ENCODE measurements at regions not wholly inside any gene's neighbourhood (a gene's known extent, or its start where the extent isn't known, plus 50 kb on each side); places are given as distances from the start of the nearest gene placed in this dataset.
"Not testable (repeated sequence)": the region's sequence is repeated elsewhere in the genome, so short reads cannot be mapped to it uniquely, and the experiment has no call there.

DNA sequence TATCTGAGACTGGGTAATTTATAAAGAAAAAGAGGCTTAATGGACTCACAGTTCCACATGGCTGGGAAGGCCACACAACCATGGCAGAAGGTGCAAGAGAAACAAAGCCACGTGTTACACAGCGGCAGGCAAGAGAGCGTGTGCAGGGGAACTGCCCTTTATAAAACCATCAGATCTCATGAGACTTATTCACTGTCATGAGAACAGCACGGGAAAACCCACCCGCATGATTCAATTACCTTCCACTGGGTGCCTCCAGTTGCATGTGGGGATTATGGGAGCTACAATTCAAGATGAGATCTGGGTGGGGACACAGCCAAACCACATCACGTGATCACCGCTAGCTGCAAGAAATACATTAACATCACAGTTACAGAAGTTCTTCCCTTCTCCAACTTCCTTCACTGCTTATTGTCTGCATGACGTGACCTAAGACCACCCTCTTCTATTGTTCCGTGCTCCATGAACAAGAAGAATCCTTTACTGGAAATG lies 84.9 kb upstream of the SMARCA2 start:
- H2BK5ac ChIP-seq (ENCODE audit: low read length); H2BK15ac ChIP-seq (ENCODE audit: low read length); H3K4me1 ChIP-seq (ENCODE audit: control insufficient read depth in 2 of 2, insufficient read depth in 1 of 2, low read depth in 1 of 2, low read length in 2 of 2); H3K79me1 ChIP-seq (ENCODE audit: low read depth, low read length); H2BK120ac ChIP-seq (ENCODE audit: low read depth, low read length); DNase-seq (ENCODE audit: low spot score); H2AFZ ChIP-seq (ENCODE audit: low read length); H3K18ac ChIP-seq (ENCODE audit: low read length); H4K91ac ChIP-seq (ENCODE audit: low read depth, low read length, poor library complexity); H3K4me3 ChIP-seq (ENCODE audit: low read length in 2 of 2); H3K9ac ChIP-seq (ENCODE audit: low read depth, low read length, poor library complexity); H3K4me2 ChIP-seq (ENCODE audit: insufficient read depth, low read length, poor library complexity, severe bottlenecking); H2AK5ac ChIP-seq (ENCODE audit: low read depth, low read length); H2BK12ac ChIP-seq (ENCODE audit: low read length); H3K9me3 ChIP-seq (replicated peaks in 1 of 2; ENCODE audit: control insufficient read depth in 2 of 2, insufficient read depth in 1 of 2, low read depth in 1 of 2, low read length in 2 of 2); H3K36me3 ChIP-seq (replicated peaks in 1 of 2; ENCODE audit: control insufficient read depth in 2 of 2, insufficient read depth in 2 of 2, low read length in 2 of 2); H4K8ac ChIP-seq (ENCODE audit: low read depth, low read length); H3K27ac ChIP-seq (replicated peaks; ENCODE audit: low read length); H3K4ac ChIP-seq (ENCODE audit: low read length); H3K27me3 ChIP-seq (ENCODE audit: control insufficient read depth in 3 of 3, insufficient read depth in 3 of 3, low read depth in 1 of 3, low read length in 3 of 3); H3K23ac ChIP-seq (ENCODE audit: low read depth, low read length, poor library complexity); H3K14ac ChIP-seq (ENCODE audit: low read length): not testable (repeated sequence)
- no CpG with 5 or more reads among the region's 9 CpGs for WGBS, 2 donors (ENCODE audit: extremely low coverage in 2 of 2, insufficient read length in 2 of 2, insufficient replicate concordance in 1 of 2)

GRCh38 chr9:1938135-1938534 lies 77.0 kb upstream of the SMARCA2 start:
- no peak overlapping the region for H3K27ac ChIP-seq (replicated peaks; ENCODE audit: low read length)
- H2BK12ac ChIP-seq (ENCODE audit: low read length) = no peak overlapping the region
- H4K91ac ChIP-seq (ENCODE audit: low read depth, low read length, poor library complexity) = no peak overlapping the region
- H2BK15ac ChIP-seq (ENCODE audit: low read length) = no peak overlapping the region
- H3K9me3 ChIP-seq (replicated peaks in 1 of 2; ENCODE audit: control insufficient read depth in 2 of 2, insufficient read depth in 1 of 2, low read depth in 1 of 2, low read length in 2 of 2) = no peaks in the 10 kb centered on the region
- H3K14ac ChIP-seq (ENCODE audit: low read length) = no peak overlapping the region
- H3K4me3 ChIP-seq (ENCODE audit: low read length in 2 of 2) = no peak overlapping the region
- no peaks in the 10 kb centered on the region for H3K79me1 ChIP-seq (ENCODE audit: low read depth, low read length)
- H3K36me3 ChIP-seq (replicated peaks in 1 of 2; ENCODE audit: control insufficient read depth in 2 of 2, insufficient read depth in 2 of 2, low read length in 2 of 2) = no peaks in the 10 kb centered on the region
- no peak overlapping the region for H2BK120ac ChIP-seq (ENCODE audit: low read depth, low read length)
- no peak overlapping the region for H3K4ac ChIP-seq (ENCODE audit: low read length)
- no peak overlapping the region for H2BK5ac ChIP-seq (ENCODE audit: low read length)
- H3K4me1 ChIP-seq (ENCODE audit: control insufficient read depth in 2 of 2, insufficient read depth in 1 of 2, low read depth in 1 of 2, low read length in 2 of 2) = no peaks in the 10 kb centered on the region
- no peak overlapping the region for H4K8ac ChIP-seq (ENCODE audit: low read depth, low read length)
- H3K23ac ChIP-seq (ENCODE audit: low read depth, low read length, poor library complexity) = no peak overlapping the region
- no peaks in the 10 kb centered on the region for H3K27me3 ChIP-seq (ENCODE audit: control insufficient read depth in 3 of 3, insufficient read depth in 3 of 3, low read depth in 1 of 3, low read length in 3 of 3)
- DNase-seq (ENCODE audit: low spot score) = no peak
- H3K4me2 ChIP-seq (ENCODE audit: insufficient read depth, low read length, poor library complexity, severe bottlenecking) = no peak overlapping the region
- H2AK5ac ChIP-seq (ENCODE audit: low read depth, low read length) = no peak overlapping the region
- H2AFZ ChIP-seq (ENCODE audit: low read length) = no peak overlapping the region
- WGBS, 2 donors (ENCODE audit: extremely low coverage in 2 of 2, insufficient read length in 2 of 2, insufficient replicate concordance in 1 of 2) = no CpG with 5 or more reads among the region's 1 CpG
- H3K18ac ChIP-seq (ENCODE audit: low read length) = no peak overlapping the region
- no peak overlapping the region for H3K9ac ChIP-seq (ENCODE audit: low read depth, low read length, poor library complexity)

GRCh38 chr9:1938675-1939170 lies 76.4 kb upstream of the SMARCA2 start:
- H2AFZ ChIP-seq (ENCODE audit: low read length) = no peak overlapping the region
- H3K79me1 ChIP-seq (ENCODE audit: low read depth, low read length) = no peaks in the 10 kb centered on the region
- H2AK5ac ChIP-seq (ENCODE audit: low read depth, low read length) = no peak overlapping the region
- H2BK15ac ChIP-seq (ENCODE audit: low read length) = no peak overlapping the region
- H2BK5ac ChIP-seq (ENCODE audit: low read length) = no peak overlapping the region
- H3K9me3 ChIP-seq (replicated peaks in 1 of 2; ENCODE audit: control insufficient read depth in 2 of 2, insufficient read depth in 1 of 2, low read depth in 1 of 2, low read length in 2 of 2) = no peaks in the 10 kb centered on the region
- H3K9ac ChIP-seq (ENCODE audit: low read depth, low read length, poor library complexity) = no peak overlapping the region
- no peaks in the 10 kb centered on the region for H3K36me3 ChIP-seq (replicated peaks in 1 of 2; ENCODE audit: control insufficient read depth in 2 of 2, insufficient read depth in 2 of 2, low read length in 2 of 2)
- no peaks in the 10 kb centered on the region for H3K27me3 ChIP-seq (ENCODE audit: control insufficient read depth in 3 of 3, insufficient read depth in 3 of 3, low read depth in 1 of 3, low read length in 3 of 3)
- H3K4ac ChIP-seq (ENCODE audit: low read length) = no peak overlapping the region
- no peak overlapping the region for H2BK12ac ChIP-seq (ENCODE audit: low read length)
- no peak overlapping the region for H3K23ac ChIP-seq (ENCODE audit: low read depth, low read length, poor library complexity)
- no peak overlapping the region for H2BK120ac ChIP-seq (ENCODE audit: low read depth, low read length)
- H4K91ac ChIP-seq (ENCODE audit: low read depth, low read length, poor library complexity) = no peak overlapping the region
- WGBS, 2 donors (ENCODE audit: extremely low coverage in 2 of 2, insufficient read length in 2 of 2, insufficient replicate concordance in 1 of 2) = no CpG with 5 or more reads among the region's 2 CpGs
- no peak overlapping the region for H3K18ac ChIP-seq (ENCODE audit: low read length)
- H4K8ac ChIP-seq (ENCODE audit: low read depth, low read length) = no peak overlapping the region
- no peak overlapping the region for H3K14ac ChIP-seq (ENCODE audit: low read length)
- no peaks in the 10 kb centered on the region for H3K4me1 ChIP-seq (ENCODE audit: control insufficient read depth in 2 of 2, insufficient read depth in 1 of 2, low read depth in 1 of 2, low read length in 2 of 2)
- no peak for DNase-seq (ENCODE audit: low spot score)
- H3K4me3 ChIP-seq (ENCODE audit: low read length in 2 of 2) = no peak overlapping the region
- H3K27ac ChIP-seq (replicated peaks; ENCODE audit: low read length) = no peak overlapping the region
- H3K4me2 ChIP-seq (ENCODE audit: insufficient read depth, low read length, poor library complexity, severe bottlenecking) = no peak overlapping the region

DNA sequence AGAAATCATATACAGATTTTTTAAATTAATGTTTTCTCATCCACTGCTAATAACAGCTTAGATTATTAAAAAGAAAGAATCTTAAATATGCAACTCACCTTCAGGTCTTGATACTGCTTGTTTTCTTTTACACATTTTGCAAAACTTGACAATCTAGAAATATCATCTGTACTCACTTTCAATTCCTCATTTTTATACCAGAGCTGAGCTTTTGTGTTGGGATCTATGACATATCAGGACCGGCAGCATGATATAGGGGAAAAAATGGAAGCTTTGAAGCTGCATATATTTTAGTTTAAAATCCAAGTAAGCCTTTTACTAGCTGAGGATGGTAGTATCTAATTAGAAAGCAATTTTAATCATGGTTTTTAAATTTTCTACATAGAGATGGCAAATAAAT lies 75.7 kb upstream of the SMARCA2 start:
- no peak overlapping the region for H2AK5ac ChIP-seq (ENCODE audit: low read depth, low read length)
- H3K79me1 ChIP-seq (ENCODE audit: low read depth, low read length) = no peaks in the 10 kb centered on the region
- no peaks in the 10 kb centered on the region for H3K9me3 ChIP-seq (replicated peaks in 1 of 2; ENCODE audit: control insufficient read depth in 2 of 2, insufficient read depth in 1 of 2, low read depth in 1 of 2, low read length in 2 of 2)
- no peak overlapping the region for H3K4me3 ChIP-seq (ENCODE audit: low read length in 2 of 2)
- no peak overlapping the region for H3K14ac ChIP-seq (ENCODE audit: low read length)
- WGBS, 2 donors (ENCODE audit: extremely low coverage in 2 of 2, insufficient read length in 2 of 2, insufficient replicate concordance in 1 of 2) = no CpG with 5 or more reads among the region's 1 CpG
- no peak overlapping the region for H3K4ac ChIP-seq (ENCODE audit: low read length)
- H2BK5ac ChIP-seq (ENCODE audit: low read length) = no peak overlapping the region
- no peak overlapping the region for H2BK120ac ChIP-seq (ENCODE audit: low read depth, low read length)
- H2BK15ac ChIP-seq (ENCODE audit: low read length) = no peak overlapping the region
- H3K36me3 ChIP-seq (replicated peaks in 1 of 2; ENCODE audit: control insufficient read depth in 2 of 2, insufficient read depth in 2 of 2, low read length in 2 of 2) = no peaks in the 10 kb centered on the region
- H3K23ac ChIP-seq (ENCODE audit: low read depth, low read length, poor library complexity) = no peak overlapping the region
- no peak overlapping the region for H2BK12ac ChIP-seq (ENCODE audit: low read length)
- no peak overlapping the region for H3K4me2 ChIP-seq (ENCODE audit: insufficient read depth, low read length, poor library complexity, severe bottlenecking)
- DNase-seq (ENCODE audit: low spot score) = no peak
- no peak overlapping the region for H3K27ac ChIP-seq (replicated peaks; ENCODE audit: low read length)
- no peak overlapping the region for H2AFZ ChIP-seq (ENCODE audit: low read length)
- H4K8ac ChIP-seq (ENCODE audit: low read depth, low read length) = no peak overlapping the region
- no peak overlapping the region for H4K91ac ChIP-seq (ENCODE audit: low read depth, low read length, poor library complexity)
- H3K27me3 ChIP-seq (ENCODE audit: control insufficient read depth in 3 of 3, insufficient read depth in 3 of 3, low read depth in 1 of 3, low read length in 3 of 3) = no peaks in the 10 kb centered on the region
- no peaks in the 10 kb centered on the region for H3K4me1 ChIP-seq (ENCODE audit: control insufficient read depth in 2 of 2, insufficient read depth in 1 of 2, low read depth in 1 of 2, low read length in 2 of 2)
- H3K9ac ChIP-seq (ENCODE audit: low read depth, low read length, poor library complexity) = no peak overlapping the region
- no peak overlapping the region for H3K18ac ChIP-seq (ENCODE audit: low read length)

Measured in neuronal stem cell (in vitro differentiated cells).